HCT116 (cell line): ENCODE measurements at regions not wholly inside any gene's neighbourhood (a gene's known extent, or its start where the extent isn't known, plus 50 kb on each side); places are given as distances from the start of the nearest gene placed in this dataset.
A peak's percentile ranks its signal among the peaks of the same experiment; 100 is the strongest.
"Not testable (repeated sequence)": the region's sequence is repeated elsewhere in the genome, so short reads cannot be mapped to it uniquely, and the experiment has no call there.

ENCODE experiments used
- ATAC-seq: fragments of 200-7000 bp; cut with Tn5 transposase; 2 replicates; pipeline ENCODE4 v1.9.1; 2020; ENCODE audit warnings: mild to moderate bottlenecking, moderate library complexity
- BruUV-seq: library from RNA; stranded (reverse); fragments of 400-500 nt; replicated peaks from 2 replicates; lab custom pipeline; 2021; lab: Mats Ljungman, UMichigan
- CTCF ChIA-PET: fragments of 300-600 bp; sonication (Branson Sonifier 250); formaldehyde crosslinking; loops from one replicate; lab custom pipeline; 2021; ENCODE audit warnings: antibody characterized with exemption; lab: Charles Lee
- POLR2A ChIA-PET: fragments of 300-600, 350-600 bp; sonication (Branson Sonifier 250); formaldehyde crosslinking; loops from one replicate; lab custom pipeline; 2021; ENCODE audit warnings: antibody characterized with exemption; lab: Charles Lee
- RAD21 ChIA-PET, 2 experiments: fragments of 300-600 bp; sonication (Branson Sonifier 250); formaldehyde crosslinking; loops; one replicate each; lab custom pipeline; 2023; ENCODE audit warnings: low total read pairs in 2 of 2; ENCODE audit not compliant: uncharacterized antibody in 2 of 2, unreplicated experiment in 2 of 2, low non-redundant PET in 1 of 2; lab: Charles Lee
- DNase-seq: peaks from one replicate; pipeline ENCODE4 v3.0.0-alpha.2; 2010; ENCODE audit warnings: low read depth, low spot score
- H2AFZ ChIP-seq: fragments of 200-600 bp; shearing (Covaris generic), sonication (generic); 2 replicates; pipeline ENCODE4 v1.6.1; 2017; ENCODE audit warnings: low read depth, mixed run types, mixed read lengths, antibody characterized with exemption, low read length; ENCODE audit not compliant: poor library complexity, severe bottlenecking
- H3K27ac ChIP-seq: 2 replicates; pipeline ENCODE4 v1.5.1; 2012; ENCODE audit warnings: low read depth, low read length
- H3K27me3 ChIP-seq: fragments of 200-600 bp; sonication (generic); 2 replicates; pipeline ENCODE4 v1.6.1; 2016; ENCODE audit warnings: mixed run types, low read length, mixed read lengths; ENCODE audit not compliant: insufficient read depth
- H3K36me3 ChIP-seq, 2 experiments: fragments of 200-500 bp in 1 of 2; fragments of 200-600 bp in 1 of 2; sonication (Bioruptor generic) in 1 of 2; sonication (generic) in 1 of 2; 2 replicates each; pipeline versions ENCODE4 v1.5.1 to v1.6.1; 2014 to 2016; ENCODE audit warnings: low read length in 2 of 2, inconsistent platforms in 1 of 2, mixed read lengths in 1 of 2, mixed run types in 1 of 2; ENCODE audit not compliant: insufficient read depth in 2 of 2, control insufficient read depth in 1 of 2
- H3K4me1 ChIP-seq, 2 experiments: fragments of 200-600 bp in 1 of 2; sonication (generic) in 1 of 2; 2 replicates each; pipeline versions ENCODE4 v1.5.1 to v1.6.1; 2012 to 2017; ENCODE audit warnings: low read length in 2 of 2, inconsistent platforms in 1 of 2, mild to moderate bottlenecking in 1 of 2, mixed read lengths in 1 of 2, mixed run types in 1 of 2, moderate library complexity in 1 of 2; ENCODE audit not compliant: insufficient read depth in 2 of 2, control insufficient read depth in 1 of 2
- H3K4me2 ChIP-seq: fragments of 200-600 bp; sonication (generic); 2 replicates; pipeline ENCODE4 v1.6.1; 2017; ENCODE audit warnings: mixed run types, low read length, mixed read lengths
- H3K4me3 ChIP-seq, 2 experiments: fragments of 200-600 bp in 1 of 2; sonication (generic) in 1 of 2; replicated peaks in 1 of 2; 2 replicates each; pipeline ENCODE4 v1.5.1; 2011 to 2016; ENCODE audit warnings: low read length in 2 of 2, control low read depth in 1 of 2, low read depth in 1 of 2, mild to moderate bottlenecking in 1 of 2, mixed read lengths in 1 of 2, mixed run types in 1 of 2
- H3K79me2 ChIP-seq: fragments of 200-600 bp; sonication (generic); 2 replicates; pipeline ENCODE4 v1.6.1; 2017; ENCODE audit warnings: mild to moderate bottlenecking, mixed run types, low read length, moderate library complexity, mixed read lengths; ENCODE audit not compliant: insufficient read depth
- H3K9ac ChIP-seq: fragments of 200-600 bp; sonication (generic); 2 replicates; pipeline ENCODE4 v1.6.1; 2016; ENCODE audit warnings: low read length, mixed read lengths
- H3K9me2 ChIP-seq: fragments of 200-600 bp; sonication (generic), shearing (Covaris generic); 2 replicates; pipeline ENCODE4 v1.6.1; 2017; ENCODE audit warnings: mixed run types, mild to moderate bottlenecking, moderate library complexity; ENCODE audit not compliant: insufficient read depth
- H3K9me3 ChIP-seq, 2 experiments: fragments of 200-500 bp in 1 of 2; fragments of 200-600 bp in 1 of 2; sonication (Bioruptor generic) in 1 of 2; sonication (generic) in 1 of 2; 2 replicates each; pipeline ENCODE4 v1.6.1; 2014 to 2017; ENCODE audit warnings: low read length in 2 of 2, mixed read lengths in 2 of 2, inconsistent platforms in 1 of 2, low read depth in 1 of 2, mild to moderate bottlenecking in 1 of 2, mixed run types in 1 of 2, moderate library complexity in 1 of 2; ENCODE audit not compliant: control insufficient read depth in 1 of 2, insufficient read depth in 1 of 2
- H4K20me1 ChIP-seq: fragments of 200-600 bp; sonication (generic), shearing (Covaris generic); 2 replicates; pipeline ENCODE4 v1.6.1; 2017; ENCODE audit warnings: mixed run types, mild to moderate bottlenecking, moderate library complexity; ENCODE audit not compliant: insufficient read depth
- RAD21 ChIP-seq: IDR thresholded peaks from 2 replicates; pipeline ENCODE4 v1.6.1; 2012; ENCODE audit warnings: low read depth, mild to moderate bottlenecking
- TCF7L2 ChIP-seq: IDR thresholded peaks from 2 replicates; pipeline ENCODE4 v1.7.0; 2011; ENCODE audit warnings: borderline replicate concordance, inconsistent platforms; ENCODE audit not compliant: insufficient read depth, insufficient read length; ENCODE audit errors: extremely low read depth
- intact Hi-C: fragments of 100-400 bp; cut with micrococcal nuclease; formaldehyde crosslinking; loops from 2 replicates; pipeline ENCODE4 v1.10.0; 2022
- TF ChIP-seq, protein P1 (sequence below), 3 experiments: fragments of 200-600 bp in 1 of 3; sonication (generic) in 1 of 3; IDR thresholded peaks in 2 of 3; conservative IDR thresholded peaks in 1 of 3; 2 replicates each; pipeline ENCODE4 v1.5.1; 2012 to 2017; ENCODE audit warnings: low read depth in 2 of 3, low read length in 2 of 3, antibody characterized with exemption in 1 of 3, borderline replicate concordance in 1 of 3, control low read depth in 1 of 3, mild to moderate bottlenecking in 1 of 3, mixed read lengths in 1 of 3, mixed run types in 1 of 3, moderate library complexity in 1 of 3; ENCODE audit not compliant: insufficient read depth in 1 of 3

DNA sequence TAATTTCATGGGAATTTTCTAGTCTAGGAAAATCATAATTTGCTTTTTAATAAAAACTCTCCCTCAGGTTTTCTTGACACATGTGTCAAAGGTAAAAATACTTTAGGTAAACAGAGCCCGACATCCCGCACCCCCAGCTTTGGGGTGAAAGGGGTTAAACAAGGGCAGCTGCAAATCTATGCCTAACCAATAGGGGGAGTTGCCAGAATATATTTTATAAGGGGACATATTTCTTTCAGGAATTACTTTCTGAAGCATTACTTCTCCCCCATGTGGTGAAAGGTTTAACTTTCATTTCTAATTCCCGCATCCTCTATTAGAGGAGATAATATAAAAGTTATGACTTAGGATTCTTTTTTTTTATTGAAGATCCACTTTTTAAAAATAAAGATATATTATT is 53.9 kb upstream of the HEPH start:
- ChIA-PET POLR2A (no interaction called here), CTCF (interaction anchor here (1.2 kb wide), 1 partner anchor 529 kb away, joined by 3 read pairs; no protein-coding TSS in a partner anchor), RAD21 (no interaction called here)
- Histone ChIP-seq H3K4me3 (no peak overlapping the region), H3K4me1 (no peaks in the 10 kb centered on the region), H2AFZ (no peak overlapping the region), H3K27me3 (no peaks in the 10 kb centered on the region), H3K79me2 (no peaks in the 10 kb centered on the region), H3K9ac (no peak overlapping the region), H3K4me2 (no peak overlapping the region), H3K27ac (no peak overlapping the region), H3K9me3 (no peaks in the 10 kb centered on the region), H4K20me1 (no peaks in the 10 kb centered on the region), H3K9me2 (no peaks in the 10 kb centered on the region), H3K36me3 (no peaks in the 10 kb centered on the region)
- no TSS peak for BruUV-seq
- no peak for TF ChIP-seq TCF7L2
- TF ChIP-seq, protein P1, sequence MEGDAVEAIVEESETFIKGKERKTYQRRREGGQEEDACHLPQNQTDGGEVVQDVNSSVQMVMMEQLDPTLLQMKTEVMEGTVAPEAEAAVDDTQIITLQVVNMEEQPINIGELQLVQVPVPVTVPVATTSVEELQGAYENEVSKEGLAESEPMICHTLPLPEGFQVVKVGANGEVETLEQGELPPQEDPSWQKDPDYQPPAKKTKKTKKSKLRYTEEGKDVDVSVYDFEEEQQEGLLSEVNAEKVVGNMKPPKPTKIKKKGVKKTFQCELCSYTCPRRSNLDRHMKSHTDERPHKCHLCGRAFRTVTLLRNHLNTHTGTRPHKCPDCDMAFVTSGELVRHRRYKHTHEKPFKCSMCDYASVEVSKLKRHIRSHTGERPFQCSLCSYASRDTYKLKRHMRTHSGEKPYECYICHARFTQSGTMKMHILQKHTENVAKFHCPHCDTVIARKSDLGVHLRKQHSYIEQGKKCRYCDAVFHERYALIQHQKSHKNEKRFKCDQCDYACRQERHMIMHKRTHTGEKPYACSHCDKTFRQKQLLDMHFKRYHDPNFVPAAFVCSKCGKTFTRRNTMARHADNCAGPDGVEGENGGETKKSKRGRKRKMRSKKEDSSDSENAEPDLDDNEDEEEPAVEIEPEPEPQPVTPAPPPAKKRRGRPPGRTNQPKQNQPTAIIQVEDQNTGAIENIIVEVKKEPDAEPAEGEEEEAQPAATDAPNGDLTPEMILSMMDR (IDR thresholded peaks at IDR 0.05 in 2 of 3, conservative IDR thresholded peaks at IDR 0.05 in 1 of 3; ENCODE audit: borderline replicate concordance in 1 of 3, insufficient read depth in 1 of 3, low read depth in 2 of 3, low read length in 2 of 3) = peak; percentile 54 to 95 (median 62)
- peak; percentile 51; the same call in 1 of the 2 replicates for TF ChIP-seq RAD21
- ATAC-seq (peak; percentile 57; the same call in 1 of the 2 replicates), DNase-seq (peak; percentile 3)
- intact Hi-C loops = loop anchor here (5.0 kb wide), 1 partner anchor 528 kb away; no protein-coding TSS in a partner anchor

DNA sequence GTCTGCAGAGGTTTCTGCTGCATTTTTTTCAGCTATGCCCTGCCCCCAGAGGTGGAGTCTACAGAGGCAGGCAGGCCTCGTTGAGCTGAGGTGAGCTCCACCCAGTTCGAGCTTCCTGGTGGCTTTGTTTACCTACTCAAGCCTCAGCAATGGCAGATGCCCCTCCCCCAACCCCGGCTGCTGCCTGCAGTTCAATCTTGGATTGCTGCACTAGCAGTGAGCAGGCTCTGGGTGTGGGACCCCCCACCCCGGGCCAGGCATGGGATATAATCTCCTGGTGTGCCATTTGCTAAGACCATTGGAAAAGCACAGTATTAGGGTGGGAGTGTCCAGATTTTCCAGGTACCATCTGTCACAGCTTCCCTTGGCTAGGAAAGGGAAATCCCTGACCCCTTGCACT is 56.2 kb upstream of the HEPH start:
- H3K4me3 ChIP-seq, H4K20me1 ChIP-seq, BruUV-seq, POLR2A ChIA-PET, H3K9me2 ChIP-seq, H3K27me3 ChIP-seq, H3K9me3 ChIP-seq, H3K4me2 ChIP-seq, H2AFZ ChIP-seq, intact Hi-C loops, H3K27ac ChIP-seq, H3K4me1 ChIP-seq, H3K36me3 ChIP-seq, H3K79me2 ChIP-seq, H3K9ac ChIP-seq, DNase-seq, ATAC-seq, CTCF ChIA-PET, RAD21 ChIA-PET: not testable (repeated sequence)

DNA sequence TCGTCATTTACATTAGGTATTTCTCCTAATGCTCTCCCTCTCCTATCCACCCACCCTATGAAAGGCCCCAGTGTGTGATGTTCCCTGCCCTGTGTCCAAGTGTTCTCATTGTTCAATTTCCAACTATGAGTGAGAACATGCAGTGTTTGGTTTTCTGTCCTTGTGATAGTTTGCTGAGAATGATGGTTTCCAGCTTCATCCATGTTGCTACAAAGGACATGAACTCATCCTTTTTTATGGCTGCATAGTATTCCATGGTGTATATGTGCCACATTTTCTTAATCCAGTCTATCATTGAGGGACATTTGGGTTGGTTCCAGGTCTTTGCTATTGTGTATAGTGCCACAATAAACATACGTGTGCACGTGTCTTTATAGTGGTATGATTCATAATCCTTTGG is 61.6 kb upstream of the HEPH start:
- H3K4me2 ChIP-seq, H3K9ac ChIP-seq, H3K9me3 ChIP-seq, ATAC-seq, DNase-seq, CTCF ChIA-PET, H3K79me2 ChIP-seq, H3K27ac ChIP-seq, H3K4me3 ChIP-seq, H3K9me2 ChIP-seq, H3K27me3 ChIP-seq, POLR2A ChIA-PET, H4K20me1 ChIP-seq, H3K4me1 ChIP-seq, H3K36me3 ChIP-seq, BruUV-seq, intact Hi-C loops, RAD21 ChIA-PET, H2AFZ ChIP-seq: not testable (repeated sequence)
